ENCODE measurements at regions not wholly inside any gene's neighbourhood (a gene's known extent, or its start where the extent isn't known, plus 50 kb on each side); places are given as distances from the start of the nearest gene placed in this dataset.

DNA sequence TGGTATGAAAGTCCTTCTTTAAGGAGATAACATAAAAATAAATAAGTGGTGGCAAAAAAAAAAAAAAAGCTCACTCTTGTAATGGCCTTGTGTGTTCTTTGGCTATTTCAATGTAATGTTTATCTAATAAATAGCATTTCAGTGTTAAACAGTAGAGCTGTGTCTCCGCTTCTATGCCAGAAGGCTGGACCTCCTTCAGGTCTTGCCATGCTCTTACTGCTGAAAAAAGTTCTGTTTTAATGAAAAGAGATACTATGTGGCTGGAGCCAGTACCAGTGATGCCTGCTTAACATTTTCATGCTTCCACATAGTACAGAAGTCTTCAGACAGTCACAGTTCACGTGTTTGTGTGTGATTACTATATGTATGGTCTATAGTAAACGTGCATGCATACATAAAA lies 74.1 kb upstream of the PRICKLE1 start:
- Histone ChIP-seq H3K4me1 (no peaks in the 10 kb centered on the region), H3K9me3 (no peaks in the 10 kb centered on the region), H3K27me3 (no peaks in the 10 kb centered on the region), H3K27ac (no peak overlapping the region), H3K4me3 (no peak overlapping the region), H3K36me3 (no peaks in the 10 kb centered on the region)
- WGBS, 2 donors (ENCODE audit: low coverage in 1 of 2): 77 to 81% methylated on average over 3 of the region's 3 CpGs
- no peak for ATAC-seq
- no peak for TF ChIP-seq POLR2AphosphoS5 (IDR thresholded peaks at IDR 0.05)

DNA sequence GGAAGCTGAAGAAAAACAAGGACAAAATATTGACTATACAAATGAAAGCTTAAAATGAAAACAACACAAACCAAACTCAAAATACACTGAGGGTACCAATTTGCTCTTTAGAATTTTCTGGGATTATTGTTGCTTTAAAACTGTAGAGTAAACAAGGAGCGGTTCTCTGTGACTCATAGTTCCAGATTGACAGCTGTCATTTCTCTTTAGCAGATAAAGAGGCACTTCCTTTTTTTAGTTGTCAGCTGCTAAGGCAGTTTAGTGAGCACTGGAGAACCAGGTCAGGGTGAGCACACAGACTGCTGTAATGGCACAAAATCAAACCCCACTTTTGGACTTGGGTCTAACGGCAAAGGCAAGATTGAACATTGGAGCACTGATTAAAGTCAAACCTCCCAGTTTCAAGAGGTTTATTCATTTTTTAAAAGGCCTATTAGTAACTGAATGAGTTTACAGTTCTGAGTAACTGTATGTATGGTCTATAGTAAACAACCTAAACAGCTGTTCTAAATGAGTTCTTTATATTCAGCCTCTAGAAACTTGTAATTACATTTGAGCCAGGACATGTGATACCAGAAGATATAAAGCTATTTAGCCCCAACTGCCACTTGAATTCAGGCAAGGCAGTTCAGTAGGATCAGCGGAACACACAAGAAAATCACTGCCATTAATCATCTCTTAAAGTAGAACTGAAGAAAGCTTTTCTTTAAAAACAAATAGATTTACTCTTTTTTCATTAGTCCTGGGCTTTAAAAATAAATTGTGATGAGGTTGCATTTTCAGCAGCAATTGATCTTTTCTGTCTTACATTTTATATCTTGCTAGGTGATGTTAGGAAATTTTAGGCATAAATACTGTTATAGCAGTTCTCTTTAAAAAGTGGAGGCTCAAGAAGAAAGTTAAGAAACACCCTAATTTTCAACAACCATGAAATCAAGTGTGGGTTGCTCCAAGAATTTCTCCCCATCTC lies 71.7 kb upstream of the PRICKLE1 start:
- no peaks in the 10 kb centered on the region for H3K9me3 ChIP-seq

DNA sequence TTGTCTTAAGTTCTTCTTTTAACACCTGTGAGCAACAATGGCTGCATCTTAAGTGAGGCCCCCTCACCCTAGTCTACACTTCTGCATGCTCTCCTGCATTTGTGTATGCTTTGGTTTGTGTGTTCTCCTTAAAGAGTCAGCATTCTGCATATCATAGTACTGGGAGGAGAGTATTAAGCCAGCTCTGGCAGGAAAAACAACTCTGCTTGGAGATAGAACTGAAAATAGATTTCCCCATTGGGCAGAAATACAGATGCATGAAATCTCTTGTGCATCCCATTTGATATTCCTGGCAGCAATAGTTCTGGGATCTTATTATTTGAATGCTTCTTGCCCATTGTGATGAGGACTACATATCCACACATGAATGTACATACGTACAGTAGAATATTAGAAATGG lies 70.6 kb upstream of the PRICKLE1 start:
- no peaks in the 10 kb centered on the region for H3K9me3 ChIP-seq
- WGBS, 2 donors (ENCODE audit: low coverage in 1 of 2): 50 to 83% methylated on average over 1 of the region's 1 CpG
- H3K4me1 ChIP-seq: no peaks in the 10 kb centered on the region
- H3K27me3 ChIP-seq: no peaks in the 10 kb centered on the region
- H3K27ac ChIP-seq: no peak overlapping the region
- H3K36me3 ChIP-seq: no peaks in the 10 kb centered on the region
- TF ChIP-seq POLR2AphosphoS5 (IDR thresholded peaks at IDR 0.05) (no peak), EP300 (IDR thresholded peaks at IDR 0.05) (no peak), POLR2A (IDR thresholded peaks at IDR 0.05) (no peak)
- TF ChIP-seq, protein P1, sequence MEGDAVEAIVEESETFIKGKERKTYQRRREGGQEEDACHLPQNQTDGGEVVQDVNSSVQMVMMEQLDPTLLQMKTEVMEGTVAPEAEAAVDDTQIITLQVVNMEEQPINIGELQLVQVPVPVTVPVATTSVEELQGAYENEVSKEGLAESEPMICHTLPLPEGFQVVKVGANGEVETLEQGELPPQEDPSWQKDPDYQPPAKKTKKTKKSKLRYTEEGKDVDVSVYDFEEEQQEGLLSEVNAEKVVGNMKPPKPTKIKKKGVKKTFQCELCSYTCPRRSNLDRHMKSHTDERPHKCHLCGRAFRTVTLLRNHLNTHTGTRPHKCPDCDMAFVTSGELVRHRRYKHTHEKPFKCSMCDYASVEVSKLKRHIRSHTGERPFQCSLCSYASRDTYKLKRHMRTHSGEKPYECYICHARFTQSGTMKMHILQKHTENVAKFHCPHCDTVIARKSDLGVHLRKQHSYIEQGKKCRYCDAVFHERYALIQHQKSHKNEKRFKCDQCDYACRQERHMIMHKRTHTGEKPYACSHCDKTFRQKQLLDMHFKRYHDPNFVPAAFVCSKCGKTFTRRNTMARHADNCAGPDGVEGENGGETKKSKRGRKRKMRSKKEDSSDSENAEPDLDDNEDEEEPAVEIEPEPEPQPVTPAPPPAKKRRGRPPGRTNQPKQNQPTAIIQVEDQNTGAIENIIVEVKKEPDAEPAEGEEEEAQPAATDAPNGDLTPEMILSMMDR (IDR thresholded peaks at IDR 0.05): no peak
- no peak overlapping the region for H3K4me3 ChIP-seq
- ATAC-seq: no peak

More for the DNA sequence above, 71.7 kb upstream of the PRICKLE1 start:
- H3K4me1 ChIP-seq: no peaks in the 10 kb centered on the region
- H3K36me3 ChIP-seq: no peaks in the 10 kb centered on the region
- ATAC-seq: no peak
- 59 to 83% methylated on average over 2 to 3 of the region's 3 CpGs for WGBS, 2 donors (ENCODE audit: low coverage in 1 of 2)
- no peak overlapping the region for H3K27ac ChIP-seq
- no peaks in the 10 kb centered on the region for H3K27me3 ChIP-seq
- no peak overlapping the region for H3K4me3 ChIP-seq
- TF ChIP-seq EP300 (IDR thresholded peaks at IDR 0.05) (no peak), POLR2AphosphoS5 (IDR thresholded peaks at IDR 0.05) (no peak), POLR2A (IDR thresholded peaks at IDR 0.05) (no peak)
- TF ChIP-seq, protein P1 (IDR thresholded peaks at IDR 0.05): no peak

DNA sequence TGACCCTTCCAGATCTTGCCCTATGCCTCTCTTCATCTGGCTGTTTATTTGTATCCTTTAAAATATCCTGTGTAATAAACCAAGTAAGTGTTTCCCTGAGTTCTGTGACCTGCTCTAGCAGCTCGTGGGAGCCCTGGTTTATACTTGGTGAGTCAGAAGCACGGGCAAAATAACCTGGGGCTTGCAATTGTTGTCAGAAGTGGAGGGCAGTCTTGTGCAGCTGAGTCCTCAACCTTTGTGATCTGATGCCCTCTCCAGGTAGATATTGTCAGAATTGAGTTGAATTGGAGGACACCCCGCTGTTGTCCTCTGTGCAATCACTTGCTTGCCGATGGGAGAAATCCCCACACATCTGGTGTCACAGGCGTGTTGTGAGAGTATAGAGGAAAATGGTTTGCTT lies 62.5 kb upstream of the PRICKLE1 start:
- Histone ChIP-seq H3K36me3 (no peaks in the 10 kb centered on the region), H3K4me1 (no peaks in the 10 kb centered on the region), H3K4me3 (no peak overlapping the region), H3K27ac (no peak overlapping the region), H3K9me3 (no peaks in the 10 kb centered on the region), H3K27me3 (no peaks in the 10 kb centered on the region)
- TF ChIP-seq EP300 (IDR thresholded peaks at IDR 0.05) (no peak), POLR2AphosphoS5 (IDR thresholded peaks at IDR 0.05) (no peak), POLR2A (IDR thresholded peaks at IDR 0.05) (no peak)
- TF ChIP-seq, protein P1 (IDR thresholded peaks at IDR 0.05): no peak
- 69 to 80% methylated on average over 1 to 5 of the region's 5 CpGs for WGBS, 2 donors (ENCODE audit: low coverage in 1 of 2)
- no peak for ATAC-seq

DNA sequence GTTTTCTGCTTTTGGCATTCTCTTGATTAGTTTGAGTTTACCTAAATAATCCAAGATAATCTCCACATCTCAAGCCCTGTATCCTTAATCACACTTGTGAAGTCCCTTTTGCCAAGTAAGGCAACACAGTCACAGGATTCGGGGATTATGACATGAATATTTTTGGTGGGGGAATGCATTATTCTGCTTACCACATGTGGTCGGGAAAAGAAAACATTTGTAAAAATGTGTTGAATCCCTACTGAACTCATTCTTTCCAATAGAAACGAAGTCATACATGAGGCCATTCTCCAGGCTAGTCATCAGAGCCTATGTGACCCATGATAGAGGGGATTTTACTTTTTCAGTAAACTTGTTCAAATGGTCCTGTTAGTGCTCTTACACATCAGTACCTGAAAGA lies 58.5 kb upstream of the PRICKLE1 start:
- 50 to 57% methylated on average over 3 of the region's 3 CpGs for WGBS, 2 donors (ENCODE audit: low coverage in 1 of 2)
- Histone ChIP-seq H3K4me3 (no peak overlapping the region), H3K27ac (no peak overlapping the region), H3K27me3 (no peaks in the 10 kb centered on the region), H3K36me3 (no peaks in the 10 kb centered on the region), H3K4me1 (no peaks in the 10 kb centered on the region), H3K9me3 (no peaks in the 10 kb centered on the region)
- TF ChIP-seq POLR2A (IDR thresholded peaks at IDR 0.05) (no peak), POLR2AphosphoS5 (IDR thresholded peaks at IDR 0.05) (no peak), EP300 (IDR thresholded peaks at IDR 0.05) (no peak)
- TF ChIP-seq, protein P1 (IDR thresholded peaks at IDR 0.05): no peak
- ATAC-seq: no peak
